Fibroblast of villous mesenchyme (primary cell): ENCODE measurements at regions not wholly inside any gene's neighbourhood (a gene's known extent, or its start where the extent isn't known, plus 50 kb on each side); places are given as distances from the start of the nearest gene placed in this dataset.

Source experiments
- DNase-seq: peaks from one replicate; pipeline ENCODE4 v3.0.0-alpha.2; 2010; ENCODE audit warnings: low read depth
- H3K4me3 ChIP-seq: 2 replicates; pipeline ENCODE4 v1.5.1; 2011; ENCODE audit warnings: low read depth, mild to moderate bottlenecking, low read length
- TF ChIP-seq, protein P1 (sequence below): IDR thresholded peaks from 2 replicates; pipeline ENCODE4 v1.5.1; 2012; ENCODE audit warnings: low read depth, mild to moderate bottlenecking, low read length; ENCODE audit not compliant: insufficient read depth

DNA sequence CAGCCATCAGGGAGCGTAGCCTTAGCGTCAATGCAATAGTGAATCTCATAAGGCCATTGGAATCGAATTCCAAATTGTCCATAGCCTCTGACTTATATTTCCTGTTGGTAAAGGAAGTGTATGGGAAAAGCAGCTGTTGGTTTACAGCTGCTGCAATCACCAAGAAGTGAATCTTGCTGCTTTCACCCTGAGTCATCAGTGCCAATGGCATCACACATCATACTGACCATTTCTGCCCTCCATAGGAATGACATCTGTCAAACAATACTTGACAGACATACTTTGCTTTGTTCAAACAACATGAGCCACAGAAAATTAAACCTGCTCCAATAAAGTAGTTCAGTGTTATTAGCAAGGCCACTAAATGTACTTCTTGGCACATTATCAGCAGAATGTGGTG lies 111.2 kb upstream of the KLHL29 start:
- TF ChIP-seq, protein P1, sequence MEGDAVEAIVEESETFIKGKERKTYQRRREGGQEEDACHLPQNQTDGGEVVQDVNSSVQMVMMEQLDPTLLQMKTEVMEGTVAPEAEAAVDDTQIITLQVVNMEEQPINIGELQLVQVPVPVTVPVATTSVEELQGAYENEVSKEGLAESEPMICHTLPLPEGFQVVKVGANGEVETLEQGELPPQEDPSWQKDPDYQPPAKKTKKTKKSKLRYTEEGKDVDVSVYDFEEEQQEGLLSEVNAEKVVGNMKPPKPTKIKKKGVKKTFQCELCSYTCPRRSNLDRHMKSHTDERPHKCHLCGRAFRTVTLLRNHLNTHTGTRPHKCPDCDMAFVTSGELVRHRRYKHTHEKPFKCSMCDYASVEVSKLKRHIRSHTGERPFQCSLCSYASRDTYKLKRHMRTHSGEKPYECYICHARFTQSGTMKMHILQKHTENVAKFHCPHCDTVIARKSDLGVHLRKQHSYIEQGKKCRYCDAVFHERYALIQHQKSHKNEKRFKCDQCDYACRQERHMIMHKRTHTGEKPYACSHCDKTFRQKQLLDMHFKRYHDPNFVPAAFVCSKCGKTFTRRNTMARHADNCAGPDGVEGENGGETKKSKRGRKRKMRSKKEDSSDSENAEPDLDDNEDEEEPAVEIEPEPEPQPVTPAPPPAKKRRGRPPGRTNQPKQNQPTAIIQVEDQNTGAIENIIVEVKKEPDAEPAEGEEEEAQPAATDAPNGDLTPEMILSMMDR, result no peak
- no peak overlapping the region for H3K4me3 ChIP-seq
- no peak for DNase-seq

DNA sequence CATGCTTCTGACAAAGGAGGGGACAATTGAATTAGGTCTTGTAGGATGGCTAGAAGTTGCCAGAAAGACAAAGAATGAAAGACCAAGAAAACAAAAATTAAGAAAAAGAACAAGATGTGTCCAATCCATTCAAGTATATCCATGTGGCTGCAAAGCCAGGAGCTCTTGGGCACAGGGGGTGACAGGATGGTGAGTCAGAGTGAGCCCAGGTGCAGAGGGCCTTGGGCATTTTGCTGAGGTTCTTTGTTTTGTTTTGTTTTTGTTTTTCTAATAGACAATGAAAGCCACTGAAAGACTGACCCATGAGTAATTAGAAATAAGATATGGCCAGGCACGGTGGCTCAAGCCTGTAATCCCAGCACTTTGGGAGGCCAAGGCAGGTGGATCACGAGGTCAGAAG lies 104.6 kb upstream of the KLHL29 start:
- DNase-seq, result no peak
- TF ChIP-seq, protein P1, result no peak
- H3K4me3 ChIP-seq, result no peak overlapping the region

DNA sequence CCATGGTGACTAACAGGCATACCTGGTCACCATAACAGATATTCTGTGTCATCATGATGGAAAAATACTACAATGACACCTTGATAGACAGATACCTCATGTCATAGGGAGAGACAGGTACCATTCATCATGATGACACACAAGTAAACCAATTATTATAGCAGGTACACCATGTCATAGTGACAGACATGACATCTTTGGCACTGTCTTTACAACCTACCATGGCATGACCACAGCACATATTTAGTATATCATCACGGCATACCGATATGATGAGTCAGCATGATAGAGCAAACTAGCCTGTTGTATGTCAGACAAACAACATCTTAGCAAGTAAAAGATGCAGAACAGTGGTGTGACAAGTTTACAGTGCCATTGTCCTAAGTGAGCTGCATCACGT lies 101.3 kb upstream of the KLHL29 start:
- H3K4me3 ChIP-seq, result no peak overlapping the region
- TF ChIP-seq, protein P1, result no peak
- DNase-seq, result no peak

DNA sequence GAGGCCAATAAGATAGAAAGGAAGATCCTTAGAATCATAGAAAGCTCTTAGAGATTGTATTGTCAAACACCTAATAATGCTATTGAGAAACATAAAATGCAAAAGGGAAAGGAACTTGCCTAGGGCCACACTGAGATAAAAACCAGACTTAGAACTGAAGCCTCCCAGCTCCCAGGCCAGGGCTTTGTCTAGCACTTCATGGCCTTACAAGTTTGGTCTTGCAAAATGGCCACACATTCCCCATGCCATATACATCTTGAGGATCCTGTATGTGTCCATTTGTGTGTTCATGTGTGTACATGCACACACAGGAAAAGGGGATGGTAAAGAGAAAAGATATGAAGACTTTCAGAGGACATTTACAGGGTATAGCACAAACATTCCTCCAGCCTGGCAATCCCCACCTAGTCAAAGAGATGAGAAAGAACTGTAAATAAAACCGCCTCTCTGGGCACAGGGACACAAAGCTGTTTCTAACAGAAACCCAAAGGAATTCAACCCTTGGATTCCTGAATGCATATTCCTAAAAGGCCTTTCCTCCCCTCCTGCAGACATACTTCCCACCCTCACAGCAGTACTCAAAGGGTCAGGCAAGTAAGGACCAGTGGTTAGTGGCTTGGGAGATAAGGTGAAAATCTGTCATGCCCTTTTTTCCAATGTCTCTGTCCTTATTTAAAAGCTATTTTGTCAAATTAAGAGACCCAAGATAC lies 99.7 kb upstream of the KLHL29 start:
- no peak overlapping the region for H3K4me3 ChIP-seq
- DNase-seq, result no peak
- TF ChIP-seq, protein P1, result no peak

DNA sequence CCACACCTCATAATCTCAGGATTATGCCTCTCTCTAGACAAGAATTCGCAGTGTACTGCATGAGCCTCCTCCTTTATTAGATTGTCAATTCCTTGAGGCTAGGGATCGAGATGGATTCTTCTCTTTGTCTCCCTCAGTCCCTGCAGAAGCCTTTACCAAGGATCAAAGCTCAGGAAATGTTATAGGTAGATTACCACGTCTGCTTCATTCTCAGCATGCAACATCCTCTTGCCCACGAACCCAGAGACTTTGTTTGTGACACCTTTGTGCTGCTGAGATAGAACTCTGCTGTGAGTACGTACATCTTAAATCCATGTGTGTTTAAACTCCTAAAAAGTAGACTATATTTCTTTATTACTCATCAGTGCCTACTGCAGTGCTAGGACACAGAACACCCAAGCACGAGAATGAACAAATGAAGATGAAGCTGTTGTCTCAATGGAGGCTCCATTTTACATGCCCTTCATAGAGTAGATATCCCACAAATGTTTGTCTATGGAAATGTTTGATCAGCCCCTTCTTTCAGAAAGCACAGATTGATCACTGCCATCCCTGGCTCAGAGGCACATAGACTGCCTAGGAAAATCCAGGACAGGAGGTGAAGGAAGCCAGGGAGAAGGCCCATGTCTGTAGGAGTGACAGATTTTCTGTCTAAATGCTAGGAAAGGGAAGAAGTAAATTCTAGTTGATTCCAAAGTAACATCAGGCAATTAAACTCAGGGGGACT lies 98.8 kb upstream of the KLHL29 start:
- TF ChIP-seq, protein P1, result no peak
- no peak overlapping the region for H3K4me3 ChIP-seq
- no peak for DNase-seq

DNA sequence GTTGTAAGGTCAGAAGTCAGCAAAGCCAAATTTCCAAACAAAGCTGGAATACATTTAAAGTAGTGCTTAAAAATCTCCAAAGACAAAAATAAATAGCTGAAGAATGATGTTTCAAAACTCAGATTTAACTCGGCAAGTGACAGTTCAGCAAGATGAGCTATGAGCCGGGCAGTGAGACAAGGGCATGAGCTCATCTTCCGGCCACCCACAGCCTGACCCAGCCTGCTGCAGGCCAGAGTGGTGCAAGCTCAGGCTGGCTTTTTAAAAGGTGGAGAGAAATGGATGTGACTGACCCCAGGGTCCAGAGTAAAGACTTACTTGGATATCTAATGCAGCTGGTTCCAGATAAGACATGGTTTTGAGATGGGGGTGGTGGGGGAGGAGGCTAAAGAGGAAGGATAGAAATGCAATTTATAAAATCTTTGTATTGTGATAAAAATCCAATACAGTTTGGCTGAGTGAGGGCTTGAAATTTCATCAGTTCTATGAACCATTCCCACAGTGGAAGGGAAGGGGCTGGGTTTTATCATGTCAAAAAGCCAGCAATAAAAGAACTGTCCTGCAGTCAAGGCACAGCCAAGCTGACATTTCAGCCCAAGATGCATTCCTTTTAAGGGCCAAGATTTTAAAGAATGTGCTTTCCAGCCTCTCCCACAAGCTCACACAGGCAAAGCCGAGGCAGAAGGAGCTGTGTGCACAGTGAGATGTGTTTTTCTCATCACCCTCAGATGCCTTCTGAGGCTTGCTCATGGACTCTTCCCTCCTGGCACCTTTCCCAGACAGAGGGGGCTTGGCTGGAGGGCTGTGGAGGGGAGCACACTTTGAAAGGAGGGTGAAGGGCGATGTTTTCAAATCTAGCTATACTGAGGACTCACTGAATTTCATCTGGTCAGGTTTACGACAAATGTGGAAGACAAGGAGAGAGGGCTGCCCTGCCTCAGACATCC lies 97.9 kb upstream of the KLHL29 start:
- no peak overlapping the region for H3K4me3 ChIP-seq
- DNase-seq, result peak; percentile 79
- TF ChIP-seq, protein P1, result no peak
